ENCODE measurements at regions not wholly inside any gene's neighbourhood (a gene's known extent, or its start where the extent isn't known, plus 50 kb on each side); places are given as distances from the start of the nearest gene placed in this dataset.

- TF ChIP-seq POLR2A (IDR thresholded peaks at IDR 0.05; ENCODE audit: control extremely low read depth in 1 of 2, low read depth in 2 of 2, low read length in 2 of 2) (no peak), RAD21 (IDR thresholded peaks at IDR 0.05 in 1 of 2, conservative IDR thresholded peaks at IDR 0.05 in 1 of 2; ENCODE audit: low read depth in 2 of 2, low read length in 2 of 2) (no peak), KDM4A (IDR thresholded peaks at IDR 0.05; ENCODE audit: low read depth, low read length, severe bottlenecking) (no peak), CHD2 (IDR thresholded peaks at IDR 0.05; ENCODE audit: low read length) (no peak)
Observed at GRCh38 chr4:61129971-61130370, 70.2 kb upstream of the ADGRL3 start.
